OCI-LY3 (cell line): ENCODE measurements at regions not wholly inside any gene's neighbourhood (a gene's known extent, or its start where the extent isn't known, plus 50 kb on each side); places are given as distances from the start of the nearest gene placed in this dataset.

Experiments
- EZH2phosphoT487 ChIP-seq: fragments of 200-600 bp; shearing (Covaris generic); IDR thresholded peaks from 2 replicates; pipeline ENCODE4 v1.6.1; 2018; ENCODE audit warnings: antibody characterized with exemption, mixed run types, low read depth
- TF ChIP-seq, protein P1 (sequence below): fragments of 200-600, 300-600 bp; sonication (generic); IDR thresholded peaks from 2 replicates; pipeline ENCODE4 v1.5.1; 2014; ENCODE audit warnings: antibody characterized with exemption, low read length, low read depth

DNA sequence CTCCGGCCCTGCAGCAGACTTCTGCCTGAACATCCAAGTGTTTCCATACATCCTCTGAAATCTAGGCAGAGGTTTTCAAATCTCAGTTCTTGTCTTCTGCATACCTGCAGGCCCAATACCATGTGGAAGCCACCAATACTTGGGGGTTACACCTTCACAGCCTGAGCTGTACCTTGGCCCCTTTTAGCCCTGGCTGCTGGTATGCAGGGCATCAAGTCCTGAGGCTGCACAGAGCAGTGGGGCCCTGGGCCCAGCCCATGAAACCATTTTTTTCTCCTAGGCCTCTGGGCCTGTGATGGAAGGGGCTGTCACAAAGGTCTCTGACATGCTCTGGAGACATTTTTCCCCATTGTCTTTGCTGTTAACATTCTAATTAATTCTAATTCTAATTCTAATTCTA, 680.6 kb downstream of the ELAVL2 start:
- TF ChIP-seq, protein P1, sequence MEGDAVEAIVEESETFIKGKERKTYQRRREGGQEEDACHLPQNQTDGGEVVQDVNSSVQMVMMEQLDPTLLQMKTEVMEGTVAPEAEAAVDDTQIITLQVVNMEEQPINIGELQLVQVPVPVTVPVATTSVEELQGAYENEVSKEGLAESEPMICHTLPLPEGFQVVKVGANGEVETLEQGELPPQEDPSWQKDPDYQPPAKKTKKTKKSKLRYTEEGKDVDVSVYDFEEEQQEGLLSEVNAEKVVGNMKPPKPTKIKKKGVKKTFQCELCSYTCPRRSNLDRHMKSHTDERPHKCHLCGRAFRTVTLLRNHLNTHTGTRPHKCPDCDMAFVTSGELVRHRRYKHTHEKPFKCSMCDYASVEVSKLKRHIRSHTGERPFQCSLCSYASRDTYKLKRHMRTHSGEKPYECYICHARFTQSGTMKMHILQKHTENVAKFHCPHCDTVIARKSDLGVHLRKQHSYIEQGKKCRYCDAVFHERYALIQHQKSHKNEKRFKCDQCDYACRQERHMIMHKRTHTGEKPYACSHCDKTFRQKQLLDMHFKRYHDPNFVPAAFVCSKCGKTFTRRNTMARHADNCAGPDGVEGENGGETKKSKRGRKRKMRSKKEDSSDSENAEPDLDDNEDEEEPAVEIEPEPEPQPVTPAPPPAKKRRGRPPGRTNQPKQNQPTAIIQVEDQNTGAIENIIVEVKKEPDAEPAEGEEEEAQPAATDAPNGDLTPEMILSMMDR: no peak
- TF ChIP-seq EZH2phosphoT487: no peak
